Peyer's patch (tissue), 4 donors: ENCODE measurements at regions not wholly inside any gene's neighbourhood (a gene's known extent, or its start where the extent isn't known, plus 50 kb on each side); places are given as distances from the start of the nearest gene placed in this dataset.

ENCODE experiments used
- DNase-seq, 3 donors: peaks; one replicate each; pipeline ENCODE4 v3.0.0-alpha.2; 2017 to 2019
- H3K27ac ChIP-seq, 4 donors: fragments of 200-600 bp; sonication (generic); one replicate each; pipeline ENCODE4 v1.5.1; 2016 to 2019
- H3K27me3 ChIP-seq, 2 donors: fragments of 200-600 bp; sonication (generic); one replicate each; pipeline ENCODE4 v1.5.1; 2019
- H3K36me3 ChIP-seq, 3 donors: fragments of 200-600 bp; sonication (generic); one replicate each; pipeline ENCODE4 v1.5.1; 2016 to 2019
- H3K4me1 ChIP-seq, 4 donors: fragments of 200-600 bp; sonication (generic); one replicate each; pipeline ENCODE4 v1.5.1; 2016 to 2019
- H3K4me3 ChIP-seq, 4 donors: fragments of 200-600 bp; sonication (generic); 1 replicate in 3 of 4; 2 replicates in 1 of 4; pipeline ENCODE4 v1.5.1; 2016 to 2019; ENCODE audit warnings: mild to moderate bottlenecking in 1 of 4
- H3K9me3 ChIP-seq, 4 donors: fragments of 200-600 bp; sonication (generic); one replicate each; pipeline ENCODE4 v1.5.1; 2016 to 2019; ENCODE audit warnings: mild to moderate bottlenecking in 1 of 4
- CTCF ChIP-seq, 6 experiments: fragments of 450-650 bp in 4 of 6; fragments of 200-600 bp in 2 of 6; sonication (generic) in 1 of 6; IDR thresholded peaks; one replicate each; pipeline ENCODE4 v1.5.1; 2017 to 2019; ENCODE audit warnings: antibody characterized with exemption in 6 of 6, mild to moderate bottlenecking in 3 of 6, moderate library complexity in 1 of 6
- POLR2A ChIP-seq, 2 donors: fragments of 450-650 bp; IDR thresholded peaks; one replicate each; pipeline ENCODE4 v1.5.1; 2017; ENCODE audit warnings: antibody characterized with exemption in 2 of 2, mild to moderate bottlenecking in 2 of 2, moderate library complexity in 2 of 2

- H3K9me3 ChIP-seq, result peaks cover 0 to 7% (median 0%) of the 10 kb centered on the region in 4 donors
- H3K27ac ChIP-seq, result no peak overlapping the region
- no peak overlapping the region for H3K4me3 ChIP-seq
- TF ChIP-seq POLR2A (IDR thresholded peaks at IDR 0.05) (no peak), CTCF (IDR thresholded peaks at IDR 0.05) (no peak)
- H3K36me3 ChIP-seq, result no peaks in the 10 kb centered on the region
- no peak for DNase-seq
- H3K4me1 ChIP-seq, result no peaks in the 10 kb centered on the region
- H3K27me3 ChIP-seq, result no peaks in the 10 kb centered on the region
Measured at GRCh38 chr14:71773898-71774481, 158.2 kb upstream of the RGS6 start.

- Histone ChIP-seq H3K27ac (no peak overlapping the region), H3K27me3 (no peaks in the 10 kb centered on the region), H3K36me3 (no peaks in the 10 kb centered on the region), H3K4me1 (no peaks in the 10 kb centered on the region), H3K9me3 (peaks cover 0 to 7% (median 0%) of the 10 kb centered on the region in 4 donors), H3K4me3 (no peak overlapping the region)
- no peak for DNase-seq
- TF ChIP-seq POLR2A (IDR thresholded peaks at IDR 0.05) (no peak), CTCF (IDR thresholded peaks at IDR 0.05) (no peak)
Measured at GRCh38 chr14:71776471-71777360, 155.5 kb upstream of the RGS6 start.

- Histone ChIP-seq H3K4me3 (no peak overlapping the region), H3K9me3 (peaks cover 0 to 4% (median 0%) of the 10 kb centered on the region in 4 donors), H3K27ac (no peak overlapping the region), H3K4me1 (no peaks in the 10 kb centered on the region), H3K36me3 (no peaks in the 10 kb centered on the region), H3K27me3 (no peaks in the 10 kb centered on the region)
- TF ChIP-seq CTCF (IDR thresholded peaks at IDR 0.05) (no peak), POLR2A (IDR thresholded peaks at IDR 0.05) (no peak)
- DNase-seq, result no peak
Measured at GRCh38 chr14:71780075-71780474, 152.2 kb upstream of the RGS6 start.

GRCh38 chr14:71780822-71781221, 151.4 kb upstream of the RGS6 start:
- no peak overlapping the region for H3K4me3 ChIP-seq
- no peaks in the 10 kb centered on the region for H3K27me3 ChIP-seq
- H3K9me3 ChIP-seq, result no peaks in the 10 kb centered on the region
- no peak for DNase-seq
- TF ChIP-seq POLR2A (IDR thresholded peaks at IDR 0.05), result no peak
- no peak for TF ChIP-seq CTCF (IDR thresholded peaks at IDR 0.05)
- no peaks in the 10 kb centered on the region for H3K4me1 ChIP-seq
- no peak overlapping the region for H3K27ac ChIP-seq
- no peaks in the 10 kb centered on the region for H3K36me3 ChIP-seq

GRCh38 chr14:71783088-71783487, 149.1 kb upstream of the RGS6 start:
- no peak for DNase-seq
- H3K36me3 ChIP-seq, result no peaks in the 10 kb centered on the region
- H3K27ac ChIP-seq, result no peak overlapping the region
- no peak overlapping the region for H3K4me3 ChIP-seq
- H3K27me3 ChIP-seq, result no peaks in the 10 kb centered on the region
- H3K9me3 ChIP-seq, result no peaks in the 10 kb centered on the region
- no peaks in the 10 kb centered on the region for H3K4me1 ChIP-seq
- TF ChIP-seq CTCF (IDR thresholded peaks at IDR 0.05), result no peak
